CD1c-positive myeloid dendritic cell (primary cell): ENCODE measurements at regions not wholly inside any gene's neighbourhood (a gene's known extent, or its start where the extent isn't known, plus 50 kb on each side); places are given as distances from the start of the nearest gene placed in this dataset.

ENCODE experiments used
- DNase-seq: peaks from one replicate; pipeline ENCODE4 v3.0.0-alpha.2; 2016; ENCODE audit errors: extremely low spot score

DNA sequence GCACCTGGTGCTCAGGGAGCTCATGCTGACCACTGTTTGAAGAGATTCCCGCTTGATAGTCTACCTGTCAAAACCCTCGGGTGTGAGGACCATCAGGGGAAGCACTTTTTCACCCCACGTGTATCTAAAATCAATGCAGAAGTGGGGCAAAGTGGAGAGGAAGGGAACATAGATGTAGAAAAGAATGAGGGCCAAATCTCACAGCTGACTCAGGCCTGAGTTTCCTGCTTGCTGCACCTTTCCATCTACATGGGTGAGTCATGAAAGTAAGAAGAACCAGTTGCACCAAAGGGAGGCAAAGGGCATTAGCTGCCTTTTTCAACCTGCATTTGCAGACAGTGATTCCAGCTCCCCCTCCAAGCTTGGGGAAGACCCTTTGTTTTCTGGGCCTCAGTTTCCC, 100.2 kb upstream of the MYCN start:
- DNase-seq: no peak

DNA sequence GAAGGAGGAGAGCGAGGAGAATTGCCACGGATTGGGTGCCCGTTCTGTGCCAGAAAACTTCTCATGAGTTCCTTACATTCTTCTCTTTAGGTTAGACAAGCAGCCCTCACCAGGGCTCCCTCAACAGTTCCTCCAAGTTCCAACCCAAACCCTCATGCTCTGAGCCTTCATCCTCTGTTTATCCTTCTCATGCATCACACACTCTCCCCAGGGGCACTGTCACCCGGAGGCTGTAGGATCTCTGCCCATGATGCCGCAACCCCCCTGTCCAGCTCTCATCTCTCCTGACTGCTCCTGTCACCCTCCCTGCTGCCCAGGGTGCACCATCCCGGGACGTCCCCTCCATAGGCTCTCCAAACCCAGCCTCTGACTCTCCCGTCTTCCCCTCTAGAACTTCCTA, 99.4 kb upstream of the MYCN start:
- no peak for DNase-seq

DNA sequence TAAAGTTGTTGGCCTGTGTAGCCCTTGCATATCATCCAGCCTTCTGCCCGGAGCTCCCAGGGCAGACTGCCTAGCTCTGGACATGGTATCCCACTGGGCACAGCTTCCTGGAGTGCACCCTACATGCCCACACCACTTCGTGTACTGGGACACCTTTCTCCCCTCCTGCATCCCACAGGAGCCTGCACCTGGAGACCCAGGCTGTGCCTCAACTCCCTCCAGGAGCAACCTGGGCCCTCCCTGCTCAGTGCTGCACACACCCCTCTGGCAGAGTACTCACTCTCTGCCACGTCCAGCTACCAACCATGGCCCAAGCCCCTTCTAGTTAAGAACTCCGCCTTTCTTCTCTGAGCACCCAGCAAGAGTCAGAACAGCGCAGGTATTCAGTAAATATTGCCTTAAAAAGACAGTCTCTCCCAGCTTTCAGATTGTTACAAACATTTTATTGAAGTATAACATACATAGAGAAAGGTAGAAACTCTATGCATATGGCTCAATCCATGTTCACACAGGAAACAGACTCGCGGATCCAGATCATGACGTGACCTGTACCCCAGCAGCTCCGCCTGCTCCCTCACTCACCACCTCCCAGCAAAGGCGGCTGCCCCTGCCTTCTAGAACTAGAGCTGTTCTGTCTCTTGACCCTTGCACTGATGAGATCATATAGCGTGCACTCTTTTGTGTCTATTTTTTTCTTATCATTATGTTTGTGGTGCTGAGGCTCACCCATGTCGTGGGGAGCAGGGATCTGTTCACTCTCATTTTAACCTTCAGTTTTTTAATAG, 98.4 kb upstream of the MYCN start:
- DNase-seq: no peak

DNA sequence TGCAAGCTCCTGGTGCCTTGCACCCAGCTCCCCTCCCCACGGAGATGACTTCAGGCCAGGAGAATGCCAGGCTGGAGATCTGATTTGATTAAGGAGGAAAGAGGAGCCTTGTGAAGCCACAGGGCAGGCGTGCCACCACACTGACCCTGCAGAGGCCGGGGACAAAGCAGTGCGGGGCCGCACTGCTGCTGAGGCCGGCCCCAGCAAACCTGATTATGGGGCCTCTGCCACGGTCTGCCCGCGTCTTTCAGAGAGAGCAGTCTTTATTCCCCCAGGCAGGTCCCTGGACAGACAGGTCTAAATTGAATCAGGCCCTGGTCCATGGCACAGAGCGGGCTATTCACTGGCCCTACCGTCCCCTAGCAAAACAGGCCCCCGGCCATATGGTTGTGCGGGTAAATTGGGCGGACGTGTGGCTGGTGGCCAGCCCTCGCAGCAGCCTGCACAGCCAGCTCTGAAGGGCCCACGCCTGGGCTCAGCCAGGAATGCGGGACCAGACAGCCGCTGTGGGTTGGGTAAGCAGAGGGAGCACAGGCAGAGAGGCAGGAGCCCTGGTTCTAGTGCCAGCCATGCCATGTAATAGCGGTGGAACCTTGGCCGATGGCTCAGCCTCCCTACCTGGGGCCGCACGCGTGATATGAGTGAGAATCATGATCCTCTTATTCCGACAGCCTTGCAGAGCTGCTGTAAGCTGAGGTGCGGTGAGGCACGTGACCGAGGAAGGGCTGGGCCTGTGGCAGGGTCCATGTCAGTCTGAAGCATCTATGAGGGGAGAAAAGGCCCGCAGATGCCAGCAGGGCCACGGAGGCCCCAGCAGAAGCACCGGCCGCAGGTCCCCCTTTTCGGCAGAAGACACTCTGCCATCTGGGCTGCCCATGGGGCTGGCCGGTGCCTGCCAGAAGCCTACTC, 97.3 kb upstream of the MYCN start:
- DNase-seq: no peak

DNA sequence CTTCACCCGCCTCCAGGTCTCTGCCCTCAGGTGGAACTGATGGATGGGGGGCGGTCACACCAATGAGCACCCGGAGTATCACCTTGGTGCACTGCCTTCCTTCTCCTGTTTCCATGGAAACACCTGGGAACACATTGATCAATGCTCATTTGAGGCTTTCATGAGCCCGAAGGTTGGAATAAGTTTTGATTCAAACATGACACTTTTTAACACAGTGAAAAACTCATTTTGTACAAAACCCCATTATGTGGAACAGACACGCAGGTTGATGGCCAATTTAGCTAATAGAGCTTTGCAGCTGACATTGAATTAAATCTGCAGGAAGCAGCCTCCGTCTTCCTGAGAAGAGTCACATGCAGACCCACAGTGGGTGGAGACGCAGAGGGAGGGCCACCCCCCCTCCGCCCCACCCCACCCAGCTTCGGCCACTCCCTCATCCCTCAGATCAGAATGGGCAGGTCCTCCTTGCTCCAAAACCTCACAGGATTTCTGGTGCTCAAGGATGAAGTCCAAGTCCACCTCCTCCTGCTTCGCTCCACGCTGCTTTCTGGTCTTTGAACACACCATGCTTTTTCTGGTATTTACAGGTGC, 96.0 kb upstream of the MYCN start:
- DNase-seq: no peak

DNA sequence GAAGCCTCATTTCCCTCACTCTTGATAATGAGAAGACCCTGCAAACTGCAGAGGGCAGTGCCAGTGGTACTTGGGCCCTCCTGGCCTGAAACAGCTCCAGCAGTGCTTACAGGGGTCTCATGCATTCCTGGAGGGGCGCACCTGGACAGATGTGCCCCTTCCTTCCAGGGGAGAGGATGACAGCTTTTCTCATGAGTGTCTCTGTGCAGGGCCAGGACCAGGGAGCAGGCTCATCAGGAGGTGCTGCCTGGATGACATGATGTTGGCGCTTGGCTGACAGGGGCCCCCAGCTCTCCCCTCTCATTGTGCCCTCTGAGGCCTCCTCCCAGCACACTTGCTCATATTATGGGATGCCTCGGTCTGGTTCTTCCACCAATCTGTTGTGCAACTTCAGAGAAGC, 95.1 kb upstream of the MYCN start:
- no peak for DNase-seq

DNA sequence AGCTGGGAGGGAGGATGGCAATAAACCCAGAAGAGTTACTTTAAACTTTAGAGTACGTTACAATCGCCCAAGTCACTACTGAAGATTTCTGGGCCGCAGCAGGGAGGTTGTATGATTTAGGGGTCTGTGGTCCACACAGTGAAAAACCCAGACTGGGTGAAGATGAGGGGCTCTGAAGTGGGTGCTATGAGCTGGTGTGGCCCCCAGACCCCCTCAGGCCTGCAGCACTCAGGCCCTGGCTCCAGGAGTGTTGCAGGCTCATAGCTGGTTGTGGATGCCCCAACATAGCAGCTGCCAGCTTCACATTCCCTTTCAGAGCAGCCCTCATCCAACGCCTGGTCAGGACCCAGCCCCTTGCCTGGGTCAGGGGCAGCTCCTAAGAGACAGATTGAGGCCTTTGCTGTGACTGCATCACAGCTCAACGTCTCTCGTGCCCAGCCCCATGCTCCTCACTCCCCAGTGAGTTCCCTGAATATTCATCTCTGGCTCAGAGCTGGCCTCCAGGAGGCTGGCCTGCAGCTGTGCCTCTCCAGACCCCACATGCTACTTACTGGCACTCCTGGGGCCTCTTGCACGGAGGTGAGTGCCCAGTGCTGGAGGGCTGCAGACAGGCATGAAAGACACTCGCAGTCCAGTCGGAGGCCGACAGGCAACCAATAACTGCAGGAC, 94.5 kb upstream of the MYCN start:
- no peak for DNase-seq

DNA sequence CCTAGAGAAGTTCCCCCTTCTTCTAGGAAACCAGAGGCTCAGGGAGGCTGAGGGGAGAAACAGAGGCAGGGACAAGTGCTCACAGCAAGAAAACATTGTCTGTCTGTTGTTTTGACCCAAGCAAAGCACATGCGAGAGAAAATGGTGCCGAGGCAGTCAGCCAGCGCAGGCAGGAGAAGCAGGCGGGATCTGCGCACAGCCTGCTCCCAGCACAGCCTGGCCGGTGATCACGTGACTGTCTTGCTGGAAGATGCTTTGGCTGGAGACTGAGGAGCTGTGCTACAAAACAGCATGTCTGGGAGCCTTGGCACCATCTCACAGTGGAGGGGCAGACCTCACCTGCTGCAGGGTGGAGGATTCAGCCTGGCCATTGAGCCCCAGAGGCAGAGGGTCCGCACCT, 93.7 kb upstream of the MYCN start:
- no peak for DNase-seq

DNA sequence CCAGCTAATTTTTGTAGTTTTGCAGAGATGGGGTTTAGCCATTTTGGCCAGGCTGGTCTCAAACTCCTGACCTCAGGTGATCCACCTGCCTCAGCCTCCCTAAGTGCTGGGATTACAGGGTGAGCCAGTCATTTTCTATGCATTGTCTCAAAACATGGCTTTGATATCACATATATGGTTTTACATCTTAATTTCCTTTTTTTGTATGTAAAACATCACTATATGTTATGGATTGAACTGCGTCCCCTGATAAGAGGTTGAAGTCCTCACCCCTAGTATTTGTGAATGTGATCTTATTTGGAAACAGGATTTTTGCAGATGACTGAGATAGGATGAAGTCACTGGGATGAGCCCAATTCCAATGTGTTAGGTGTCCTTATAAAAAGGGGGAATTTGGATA, 89.8 kb upstream of the MYCN start:
- no peak for DNase-seq

DNA sequence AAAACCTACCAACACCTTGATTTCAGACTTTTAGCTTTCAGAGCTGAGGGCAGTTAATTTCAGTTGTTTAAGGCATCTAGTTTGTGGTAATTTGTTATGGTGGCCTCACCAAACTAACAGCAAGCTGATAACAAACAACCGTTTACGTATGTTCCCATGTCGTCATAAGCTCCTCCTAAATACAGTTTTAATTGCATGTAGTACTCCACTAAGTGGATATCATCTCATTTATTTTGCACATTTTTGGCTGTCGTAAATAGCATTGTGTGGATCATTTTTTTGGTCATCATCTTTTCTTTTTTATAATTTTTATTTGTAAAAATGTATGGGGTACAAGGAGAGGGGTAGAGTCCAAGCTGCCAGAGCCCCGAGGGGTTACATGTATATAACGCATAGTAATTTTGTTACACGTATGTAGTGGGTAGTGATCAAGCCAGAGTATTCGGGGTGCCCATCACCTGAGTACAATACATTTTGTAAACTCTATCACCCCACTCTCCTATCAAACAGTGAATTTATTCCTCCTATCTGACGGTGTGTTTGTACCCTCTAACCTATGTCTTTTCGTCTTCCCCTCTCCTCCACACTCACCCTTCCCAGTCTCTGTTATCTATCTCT, 89.2 kb upstream of the MYCN start:
- DNase-seq: no peak

DNA sequence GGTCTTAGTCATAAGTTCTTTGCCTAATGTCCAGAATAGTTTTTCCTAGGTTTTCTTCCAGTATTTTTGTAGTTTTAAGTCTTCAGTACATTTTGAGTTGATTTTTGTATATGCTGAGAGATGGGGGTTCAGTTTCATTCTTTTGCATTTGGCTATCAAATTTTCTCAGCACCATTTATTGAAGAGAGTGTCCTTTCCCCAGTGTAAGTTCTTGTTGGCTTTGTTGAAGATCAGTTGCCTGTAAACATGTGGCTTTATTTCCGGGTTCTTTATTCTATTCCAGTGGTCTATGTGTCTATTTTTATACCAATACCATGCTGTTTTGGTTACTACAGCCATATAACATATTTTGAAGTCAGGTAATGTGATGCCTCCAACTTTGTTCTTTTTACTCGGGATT, 87.5 kb upstream of the MYCN start:
- no peak for DNase-seq

DNA sequence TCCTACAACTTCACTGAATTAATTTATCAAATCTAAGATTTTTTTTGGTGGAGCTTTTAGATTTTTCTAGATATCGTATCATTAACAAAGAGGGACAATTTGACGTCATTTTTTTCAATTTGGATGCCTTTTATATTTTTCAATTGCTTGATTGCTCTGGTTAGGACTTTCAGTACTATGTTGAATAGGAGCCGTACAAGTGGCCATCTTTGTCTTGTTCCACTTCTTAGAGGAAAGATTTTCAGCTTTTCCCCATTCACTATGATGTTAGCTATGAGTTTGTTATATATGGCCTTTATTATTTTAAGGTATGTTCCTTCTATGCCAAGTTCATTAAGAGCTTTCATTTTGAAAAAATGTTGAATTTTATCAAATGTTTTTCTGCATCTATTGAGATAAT, 86.4 kb upstream of the MYCN start:
- no peak for DNase-seq

DNA sequence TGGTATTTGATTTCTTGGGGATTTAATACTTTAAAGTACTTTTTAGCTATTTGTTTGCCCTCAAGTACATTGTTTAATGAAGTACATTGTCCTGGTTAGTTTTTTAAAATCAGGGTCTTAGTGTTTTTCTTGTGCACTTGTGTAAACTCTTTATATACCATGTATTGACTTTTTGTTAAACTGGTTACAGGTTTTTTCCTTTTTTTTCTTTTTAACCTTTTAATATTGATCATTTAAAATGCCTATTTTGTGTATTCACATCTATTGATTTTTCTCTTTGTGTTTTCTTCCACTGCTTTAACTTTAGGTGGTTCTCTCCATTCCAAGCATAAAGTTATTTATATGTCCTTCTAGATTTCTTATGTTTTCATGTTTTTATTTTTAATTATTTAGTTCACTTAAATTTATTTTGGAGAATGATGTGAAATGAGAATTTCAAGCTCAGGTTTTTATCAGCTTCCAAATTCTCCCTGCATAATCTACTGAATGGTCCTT, 84.5 kb upstream of the MYCN start:
- DNase-seq: no peak

DNA sequence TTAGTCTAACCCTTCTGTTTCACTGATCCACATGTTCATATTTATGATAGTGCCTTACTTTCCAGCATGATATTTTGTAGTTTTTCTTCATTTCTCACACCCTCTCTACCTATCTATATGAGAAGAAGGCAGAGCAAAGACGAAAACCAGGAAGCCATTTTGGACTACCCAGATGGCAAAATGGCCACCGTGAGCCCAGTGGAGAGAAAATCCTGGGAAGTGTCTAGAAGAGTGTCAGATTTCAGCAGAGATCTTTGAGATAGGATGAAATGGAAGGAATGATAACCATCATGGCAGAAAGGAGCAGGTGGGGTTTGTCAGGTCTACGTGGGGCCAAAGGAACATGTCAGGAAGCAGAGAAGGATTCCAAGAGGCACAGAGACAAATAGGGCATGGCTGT, 84.0 kb upstream of the MYCN start:
- no peak for DNase-seq

DNA sequence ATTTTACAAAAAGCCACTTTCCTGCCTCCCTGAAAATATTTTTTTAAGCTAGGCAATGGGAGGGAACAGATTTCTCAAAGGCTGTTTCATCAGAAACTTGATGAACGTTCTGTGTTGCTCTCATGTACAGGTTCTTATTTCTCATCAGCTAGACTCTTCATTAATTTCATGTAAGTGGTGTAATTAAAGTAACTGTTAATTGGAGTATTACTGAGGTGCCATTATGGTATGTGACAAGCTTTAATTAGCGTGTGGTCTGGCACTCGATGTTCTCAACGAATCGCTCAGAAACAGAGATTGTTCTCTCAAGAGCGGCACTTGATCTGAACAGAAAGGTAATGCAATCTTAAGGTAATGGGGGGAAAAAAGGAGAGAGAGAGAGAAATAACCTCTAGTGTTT, 81.9 kb upstream of the MYCN start:
- no peak for DNase-seq

DNA sequence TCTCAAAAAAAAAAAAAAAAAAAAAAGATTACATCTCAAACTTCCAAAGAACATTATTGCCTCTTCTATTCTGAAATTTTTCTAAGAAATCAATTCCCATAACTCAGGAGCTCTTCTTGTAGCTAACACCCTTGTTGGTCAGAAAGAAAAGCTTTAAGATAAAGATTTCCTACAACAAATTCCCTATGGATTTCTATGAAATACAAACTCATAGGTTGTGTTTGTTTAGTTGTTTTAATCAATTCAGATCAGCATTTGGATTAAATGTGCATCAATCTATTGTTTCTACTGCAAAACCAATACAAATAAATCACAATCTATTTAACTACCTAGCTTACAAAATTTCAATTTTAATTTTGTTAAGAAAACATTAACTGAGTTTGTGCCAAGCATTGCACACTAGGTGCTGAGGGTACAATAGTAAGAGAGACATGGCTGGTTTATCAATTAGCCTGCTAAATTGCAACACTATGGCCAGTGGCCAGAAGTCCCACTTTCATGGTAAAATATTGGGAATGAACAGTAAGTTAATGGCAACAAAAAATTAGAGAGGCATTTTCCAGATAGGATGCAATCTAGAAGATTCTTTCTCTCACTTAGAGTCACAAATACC, 80.2 kb upstream of the MYCN start:
- DNase-seq: no peak

DNA sequence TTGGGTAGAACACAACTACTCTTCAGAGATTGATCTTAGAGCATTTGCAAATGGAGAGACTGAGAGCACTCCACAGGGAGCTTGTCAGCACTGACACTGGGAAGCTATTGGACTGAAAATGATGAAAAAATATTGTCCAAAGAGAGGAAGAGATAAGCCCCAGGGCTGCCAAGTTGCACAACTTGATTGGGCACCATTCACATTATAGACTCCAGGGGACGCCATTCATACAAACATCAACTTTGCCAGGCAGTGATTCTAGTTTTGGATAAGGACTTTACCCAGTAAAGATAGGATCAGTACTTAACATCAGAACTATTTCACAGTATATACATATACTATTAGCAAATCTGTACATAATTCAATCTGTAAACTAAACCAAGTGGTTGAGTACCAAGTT, 79.6 kb upstream of the MYCN start:
- no peak for DNase-seq

DNA sequence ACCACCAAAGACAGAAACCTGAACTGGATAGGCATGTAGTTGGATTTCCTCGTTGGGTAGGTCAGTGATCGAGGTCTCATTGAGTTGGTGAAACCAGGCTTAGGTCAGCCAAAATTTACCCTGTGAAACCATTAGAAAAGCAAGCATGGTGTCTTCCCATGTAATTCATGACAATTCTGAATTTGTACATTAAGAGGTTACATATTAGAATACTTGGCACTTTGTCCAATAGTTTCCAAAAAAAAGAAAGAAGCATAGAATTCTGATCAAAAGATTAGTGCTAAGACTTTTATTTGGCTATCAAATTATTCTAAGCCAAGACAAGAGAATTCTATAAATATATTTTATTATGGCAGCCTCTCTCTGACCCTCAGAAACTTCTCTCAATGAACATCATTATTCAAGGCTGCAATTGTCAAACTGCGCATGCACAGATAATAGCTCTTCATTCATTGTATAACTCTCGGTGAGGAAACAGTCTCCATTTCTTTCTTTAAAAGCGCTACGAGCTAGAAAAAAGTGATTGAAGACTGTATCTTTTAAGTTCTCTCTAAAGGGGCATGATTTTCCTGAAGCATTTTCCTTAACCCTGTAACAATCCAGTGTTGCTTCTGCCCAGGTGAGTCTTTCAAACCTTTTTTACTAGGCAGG, 79.1 kb upstream of the MYCN start:
- no peak for DNase-seq

DNA sequence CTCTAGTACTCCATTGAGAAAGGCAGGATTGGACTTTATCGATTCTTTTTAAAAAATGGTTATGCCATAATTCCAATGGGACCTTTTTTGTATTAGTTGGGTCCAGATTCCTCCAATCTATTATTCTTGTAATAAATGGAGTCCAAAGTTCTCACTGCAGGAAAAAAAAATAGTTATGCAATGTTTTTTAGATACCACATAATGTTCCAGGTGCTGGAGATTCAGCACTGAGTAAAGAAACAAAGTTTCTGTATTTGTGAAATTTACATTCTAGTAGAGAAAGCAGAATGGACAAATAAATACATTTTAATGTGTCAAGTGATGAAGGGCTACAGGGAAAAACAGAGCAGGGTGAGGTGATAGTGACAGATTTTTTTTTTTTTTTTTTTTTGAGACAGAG, 78.5 kb upstream of the MYCN start:
- no peak for DNase-seq

DNA sequence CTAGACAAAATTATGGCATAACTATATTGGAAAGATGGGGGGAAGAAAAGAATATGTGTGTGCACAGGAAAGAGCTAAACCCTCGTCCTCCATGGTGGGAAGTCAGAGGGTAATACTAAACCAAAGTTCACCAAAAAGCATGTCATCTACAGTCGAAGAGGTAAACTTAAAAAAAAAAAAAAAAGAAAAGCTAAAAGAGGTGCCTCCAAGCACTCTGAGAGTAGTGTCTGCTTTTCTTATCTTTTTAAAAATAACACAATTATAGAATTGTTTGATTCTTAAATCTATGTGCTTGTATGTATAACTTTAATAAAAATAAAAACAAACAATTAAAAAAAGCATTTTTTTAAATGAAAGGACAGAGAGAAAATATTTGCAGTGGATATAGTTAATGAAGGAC, 77.3 kb upstream of the MYCN start:
- no peak for DNase-seq
